ENCODE measurements at regions not wholly inside any gene's neighbourhood (a gene's known extent, or its start where the extent isn't known, plus 50 kb on each side); places are given as distances from the start of the nearest gene placed in this dataset.

DNA sequence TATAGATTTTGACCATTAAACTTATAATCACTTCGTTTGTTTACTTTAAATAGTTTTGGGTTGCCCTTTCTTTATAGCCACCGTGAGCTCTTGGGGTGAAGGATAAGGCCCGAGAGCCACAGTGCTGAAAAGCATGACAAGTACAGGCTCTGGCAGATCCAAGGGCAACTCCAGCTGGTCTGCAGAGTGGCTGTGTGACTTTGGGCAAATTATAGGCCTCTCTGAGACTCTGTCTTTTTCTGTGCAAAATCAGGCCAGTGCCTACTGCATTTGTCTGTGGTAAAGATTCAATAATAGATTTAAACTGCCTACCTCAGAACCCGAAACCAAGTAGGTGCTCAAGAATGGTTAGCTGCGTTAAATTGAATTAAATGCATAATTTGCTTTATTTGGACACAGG is 511.3 kb downstream of the QKI start:
- TF ChIP-seq ARNTL (CRISPR knock-in tag; IDR thresholded peaks at IDR 0.05; ENCODE audit: borderline replicate concordance, low read depth): no peak
- no peak for TF ChIP-seq PPARA (CRISPR knock-in tag; IDR thresholded peaks at IDR 0.05; ENCODE audit: borderline replicate concordance)
- no peak for TF ChIP-seq BACH2 (CRISPR knock-in tag; IDR thresholded peaks at IDR 0.05; ENCODE audit: borderline replicate concordance)

All from SK-N-SH treated with all-trans-retinoic acid at 6 μM for 48 hours (cell line).